Adrenal gland (tissue), 9 donors: ENCODE measurements at regions not wholly inside any gene's neighbourhood (a gene's known extent, or its start where the extent isn't known, plus 50 kb on each side); places are given as distances from the start of the nearest gene placed in this dataset.

Experiments used
- DNase-seq, 7 donors: peaks; one replicate each; pipeline ENCODE4 v3.0.0-alpha.2; 2019 to 2020
- H3K27ac ChIP-seq, 5 donors: fragments of 200-600 bp; sonication (generic) in 4 of 5; 1 replicate in 3 of 5; 2 replicates in 2 of 5; pipeline versions ENCODE4 v1.5.1 to v1.8.0; 2016 to 2020; ENCODE audit warnings: mild to moderate bottlenecking in 1 of 5
- H3K27me3 ChIP-seq: fragments of 200-600 bp; 2 replicates; pipeline ENCODE4 v1.8.0; 2021
- H3K36me3 ChIP-seq, 2 donors: fragments of 200-600 bp; replicated peaks in 1 of 2; 1 replicate in 1 of 2; 2 replicates in 1 of 2; pipeline versions ENCODE4 v1.5.1 to v1.8.0; 2018 to 2022
- H3K4me1 ChIP-seq, 2 donors: fragments of 200-600 bp; replicated peaks in 1 of 2; 1 replicate in 1 of 2; 2 replicates in 1 of 2; pipeline versions ENCODE4 v1.5.1 to v1.8.0; 2018 to 2021
- H3K4me3 ChIP-seq, 4 donors: fragments of 200-600 bp; sonication (generic) in 3 of 4; one replicate each; pipeline ENCODE4 v1.5.1; 2016 to 2018
- H3K9me3 ChIP-seq, 3 donors: fragments of 200-600 bp; sonication (generic) in 1 of 3; replicated peaks in 1 of 3; 1 replicate in 2 of 3; 2 replicates in 1 of 3; pipeline versions ENCODE4 v1.5.1 to v1.8.0; 2016 to 2021
- CTCF ChIP-seq, 6 experiments: fragments of 450-650 bp in 4 of 6; fragments of 200-600 bp in 2 of 6; sonication (generic) in 1 of 6; IDR thresholded peaks; 1 replicate in 5 of 6; 2 replicates in 1 of 6; pipeline versions ENCODE4 v1.5.1 to v1.8.0; 2016 to 2021; ENCODE audit warnings: antibody characterized with exemption in 6 of 6, mild to moderate bottlenecking in 2 of 6, moderate library complexity in 1 of 6
- POLR2A ChIP-seq, 2 donors: fragments of 450-650 bp; IDR thresholded peaks; one replicate each; pipeline ENCODE4 v1.6.1; 2017; ENCODE audit warnings: antibody characterized with exemption in 2 of 2, mild to moderate bottlenecking in 2 of 2, moderate library complexity in 1 of 2
- WGBS, 4 donors: extraction: QIAGEN DNeasy Blood & Tissue Kit in 2 of 4; methylation state at CpG; one replicate each; pipeline versions ENCODE4 v1.1.5 to v1.1.7; 2013 to 2017; 5-methylcytosine and 5-hydroxymethylcytosine counted together
- intact Hi-C, 2 donors: fragments of 100-400 bp; cut with DNase I; formaldehyde crosslinking; loops; one replicate each; pipeline versions ENCODE4 v1.14.1 to v1.15.0; 2022 to 2023
- donor health status: healthy with polysubstance abuse.
- donor health status: Bipolar disorder and iron deficiency.
- donor health status: DM: yes; HTN: yes; CAD: no.
- donor health status: DM: no; HTN: no; CAD: no.
- donor health status: DM: no; HTN: no; CAD: no.

GRCh38 chr7:98483964-98484545 lies 83.2 kb upstream of the BAIAP2L1 start:
- intact Hi-C loops: no loop called here
- H3K4me1 ChIP-seq: no peaks in the 10 kb centered on the region
- WGBS, 4 donors: 70 to 72% (median 71%) methylated on average over 11 of the region's 11 CpGs
- no peaks in the 10 kb centered on the region for H3K36me3 ChIP-seq
- no peaks in the 10 kb centered on the region for H3K9me3 ChIP-seq
- H3K27me3 ChIP-seq: no peaks in the 10 kb centered on the region
- no peak for TF ChIP-seq CTCF (IDR thresholded peaks at IDR 0.05)
- no peak for TF ChIP-seq POLR2A (IDR thresholded peaks at IDR 0.05)
- no peak overlapping the region for H3K27ac ChIP-seq
- no peak for DNase-seq
- no peak overlapping the region for H3K4me3 ChIP-seq

GRCh38 chr7:98483276-98483963 lies 82.5 kb upstream of the BAIAP2L1 start:
- Histone ChIP-seq H3K36me3 (no peaks in the 10 kb centered on the region), H3K4me3 (no peak overlapping the region), H3K27me3 (no peaks in the 10 kb centered on the region), H3K4me1 (no peaks in the 10 kb centered on the region), H3K9me3 (no peaks in the 10 kb centered on the region), H3K27ac (no peak overlapping the region)
- WGBS, 4 donors: 77 to 87% (median 83%) methylated on average over 11 to 12 of the region's 12 CpGs
- intact Hi-C loops: no loop called here
- no peak for DNase-seq
- TF ChIP-seq CTCF (IDR thresholded peaks at IDR 0.05) (no peak), POLR2A (IDR thresholded peaks at IDR 0.05) (no peak)

GRCh38 chr7:98479318-98479717 lies 78.4 kb upstream of the BAIAP2L1 start:
- H3K4me3 ChIP-seq: no peak overlapping the region
- H3K27me3 ChIP-seq: no peaks in the 10 kb centered on the region
- WGBS, 4 donors: 66 to 92% (median 78%) methylated on average over 4 to 5 of the region's 5 CpGs
- DNase-seq: no peak
- no peak overlapping the region for H3K27ac ChIP-seq
- no peaks in the 10 kb centered on the region for H3K9me3 ChIP-seq
- H3K4me1 ChIP-seq: no peaks in the 10 kb centered on the region
- no peaks in the 10 kb centered on the region for H3K36me3 ChIP-seq
- intact Hi-C loops: no loop called here
- TF ChIP-seq POLR2A (IDR thresholded peaks at IDR 0.05) (no peak), CTCF (IDR thresholded peaks at IDR 0.05) (no peak)

- Histone ChIP-seq H3K27ac (no peak overlapping the region), H3K9me3 (no peaks in the 10 kb centered on the region), H3K4me1 (peaks cover 3 to 4% of the 10 kb centered on the region in 2 donors), H3K36me3 (no peaks in the 10 kb centered on the region), H3K4me3 (no peak overlapping the region), H3K27me3 (peaks cover 5% of the 10 kb centered on the region)
- WGBS, 4 donors: 90 to 96% (median 94%) methylated on average over 3 of the region's 3 CpGs
- no peak for TF ChIP-seq CTCF (IDR thresholded peaks at IDR 0.05)
- no peak for TF ChIP-seq POLR2A (IDR thresholded peaks at IDR 0.05)
- DNase-seq: no peak
- intact Hi-C loops: no loop called here
These were observed 74.5 kb upstream of the BAIAP2L1 start for GRCh38 chr7:98475352-98475751.
